Hepatocyte (in vitro differentiated cells): ENCODE measurements at regions not wholly inside any gene's neighbourhood (a gene's known extent, or its start where the extent isn't known, plus 50 kb on each side); places are given as distances from the start of the nearest gene placed in this dataset.

Experiments used
- CTCF ChIP-seq: fragments of 200-600 bp; sonication (generic); IDR thresholded peaks from 2 replicates; pipeline ENCODE4 v1.5.1; 2016; ENCODE audit warnings: antibody characterized with exemption, mild to moderate bottlenecking; ENCODE audit not compliant: poor library complexity
- EZH2 ChIP-seq: fragments of 200-600 bp; sonication (generic); IDR thresholded peaks from 2 replicates; pipeline ENCODE4 v1.6.1; 2016; ENCODE audit warnings: antibody characterized with exemption, mild to moderate bottlenecking, borderline replicate concordance

GRCh38 chr22:48284671-48285070 lies 1522.2 kb downstream of the TBC1D22A start:
- TF ChIP-seq CTCF, result no peak
- TF ChIP-seq EZH2, result no peak
